Cardiac septum (tissue), 1 donor: ENCODE measurements at regions not wholly inside any gene's neighbourhood (a gene's known extent, or its start where the extent isn't known, plus 50 kb on each side); places are given as distances from the start of the nearest gene placed in this dataset.

ENCODE experiments used
- DNase-seq: peaks from one replicate; pipeline ENCODE4 v3.0.0-alpha.2; 2020; ENCODE audit warnings: low spot score
- intact Hi-C: fragments of 100-400 bp; cut with DNase I; formaldehyde crosslinking; loops from one replicate; pipeline ENCODE4 v1.14.0; 2022
- donor health status: DM: no; HTN: no; CAD: no.

DNA sequence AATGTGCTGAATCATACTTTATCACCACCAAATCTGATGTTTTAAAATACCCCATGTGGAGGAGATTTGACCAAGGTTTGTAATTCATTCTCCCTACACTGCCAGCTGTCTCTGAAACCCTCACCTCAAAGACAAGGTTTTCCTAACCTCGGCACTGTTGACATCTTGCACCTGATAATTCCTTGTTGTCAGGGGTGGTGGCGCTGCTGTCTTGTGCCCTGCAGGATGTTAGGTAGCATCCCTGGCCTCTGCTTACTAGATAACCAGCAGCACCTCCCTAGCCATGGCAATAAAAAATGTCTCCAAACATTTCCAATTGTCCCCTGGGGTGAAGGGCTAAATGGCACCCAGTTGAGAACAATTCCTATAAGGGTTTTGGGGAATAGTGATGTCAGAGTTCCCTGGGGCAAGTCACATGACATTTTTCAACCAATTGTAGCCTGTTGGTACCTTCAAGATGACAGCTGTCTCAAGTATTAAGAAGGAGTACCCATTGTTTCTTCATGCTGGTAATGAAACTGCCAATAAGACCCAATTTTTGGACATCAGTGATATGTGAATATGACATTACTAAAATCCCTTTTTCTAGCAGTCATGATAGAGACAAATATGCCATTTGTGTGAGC is 160.6 kb upstream of the PLCXD3 start:
- intact Hi-C loops, result no loop called here
- DNase-seq, result no peak

DNA sequence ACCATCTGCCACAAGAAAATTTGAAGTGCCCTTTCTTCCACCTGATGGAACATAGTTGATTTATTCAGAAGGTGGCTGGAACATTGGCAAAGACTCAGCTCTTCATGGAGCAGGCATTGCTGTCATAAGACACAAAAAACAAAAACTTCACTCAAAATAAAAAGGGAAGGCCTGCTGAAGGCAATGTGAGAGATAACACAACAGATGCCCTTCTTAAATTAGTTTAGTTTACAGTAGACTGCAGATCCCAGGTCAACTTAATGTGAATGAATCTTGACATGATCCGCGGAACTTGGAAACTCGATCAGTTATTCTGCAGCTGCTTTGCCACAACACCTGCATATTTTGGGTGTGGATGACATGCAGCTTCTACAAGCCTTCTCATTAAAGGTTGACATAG is 159.8 kb upstream of the PLCXD3 start:
- intact Hi-C loops, result no loop called here
- no peak for DNase-seq

DNA sequence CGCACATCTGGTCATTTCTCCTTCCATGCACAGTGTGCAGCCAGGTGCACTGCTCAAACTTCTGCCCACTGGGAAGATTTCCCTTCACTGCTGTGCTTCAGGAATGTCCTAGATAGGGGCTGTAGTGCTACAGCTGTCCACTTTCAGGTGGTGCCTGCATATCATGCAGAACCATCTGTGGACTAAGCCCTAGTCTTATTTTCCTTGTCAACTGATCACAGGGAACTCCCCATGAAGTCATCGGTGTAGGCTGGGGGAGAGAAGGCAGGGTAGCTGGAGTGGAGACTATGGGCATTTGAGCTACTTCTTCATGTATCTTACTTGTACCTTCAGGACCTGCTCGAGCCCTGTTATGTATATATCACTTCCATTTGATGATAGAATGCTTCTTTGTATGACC is 150.9 kb upstream of the PLCXD3 start:
- intact Hi-C loops, result no loop called here
- DNase-seq, result no peak

DNA sequence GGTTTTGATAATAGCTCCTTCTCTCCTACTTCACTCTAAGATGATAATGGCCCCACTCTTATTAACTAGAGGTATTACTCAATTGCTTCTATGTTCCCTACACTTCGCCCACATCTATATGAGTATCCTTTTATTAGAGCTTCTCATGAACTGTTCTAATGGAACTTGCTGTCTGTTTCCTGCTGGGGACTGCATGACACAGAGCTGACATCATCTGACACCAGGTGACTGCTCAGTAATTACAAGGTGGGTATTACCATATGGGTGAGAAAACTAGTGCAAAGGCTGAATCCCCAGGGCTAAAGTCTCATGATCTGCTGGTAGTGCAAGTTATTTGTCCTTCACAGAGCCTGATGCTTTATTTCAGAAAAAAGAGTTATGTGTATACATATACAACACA is 146.2 kb upstream of the PLCXD3 start:
- intact Hi-C loops, result no loop called here
- DNase-seq, result no peak

DNA sequence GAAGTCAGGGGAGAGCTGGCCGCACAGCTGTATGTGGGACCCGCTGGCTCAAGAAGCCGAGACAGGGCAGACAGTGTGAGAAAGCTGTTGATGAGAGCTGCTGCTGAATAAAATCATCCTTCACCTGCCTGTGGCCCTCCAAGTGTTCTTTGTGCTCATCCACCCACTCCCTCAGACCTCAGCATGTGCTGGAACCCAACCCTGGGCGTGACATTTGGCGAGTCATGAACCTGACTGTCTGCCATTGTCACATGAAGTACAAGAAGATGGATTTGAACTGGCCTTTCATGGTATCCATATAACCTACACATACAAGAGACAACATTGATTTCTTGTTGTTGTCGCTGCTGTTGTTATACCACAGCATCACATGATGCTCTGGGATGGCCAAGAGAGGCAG is 139.7 kb upstream of the PLCXD3 start:
- intact Hi-C loops, result no loop called here
- no peak for DNase-seq

DNA sequence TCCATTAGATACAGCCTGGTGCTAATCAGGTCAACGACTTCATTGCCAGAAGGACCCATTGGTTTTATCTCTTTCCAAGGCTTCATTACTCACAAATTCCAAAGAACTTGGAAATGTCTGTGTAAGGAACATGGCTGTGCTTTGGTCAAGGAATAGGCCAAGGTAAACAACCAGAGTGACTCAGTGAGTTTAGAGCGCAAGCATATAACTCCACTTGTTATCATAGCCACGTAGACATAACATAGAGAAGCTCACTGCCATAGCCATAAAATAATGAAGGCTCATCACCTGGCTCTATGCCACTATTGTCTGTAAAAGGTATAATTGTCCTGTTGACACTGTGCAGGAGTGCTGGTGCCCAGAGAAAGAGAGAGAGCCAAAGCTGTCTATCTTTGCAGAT is 139.3 kb upstream of the PLCXD3 start:
- no peak for DNase-seq
- intact Hi-C loops, result no loop called here

DNA sequence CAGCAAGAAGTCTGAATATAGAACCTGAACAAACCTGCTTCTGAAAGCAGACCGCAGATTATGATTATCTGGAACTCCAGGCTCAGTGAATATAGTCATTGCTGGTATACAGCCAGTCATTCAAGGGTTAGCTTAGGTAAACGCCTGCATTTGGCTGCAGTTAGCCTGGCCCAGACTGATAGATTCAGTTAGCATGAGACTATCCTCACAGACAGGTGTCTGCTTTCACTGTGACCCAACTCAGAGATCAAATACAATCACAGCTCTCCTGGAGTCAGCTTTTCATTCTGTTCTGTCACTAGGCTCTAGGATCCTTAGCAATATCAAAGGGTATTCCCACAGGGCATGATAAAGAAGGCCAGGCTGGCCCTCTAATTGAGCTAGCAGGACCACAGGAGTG is 138.6 kb upstream of the PLCXD3 start:
- DNase-seq, result no peak
- intact Hi-C loops, result no loop called here

DNA sequence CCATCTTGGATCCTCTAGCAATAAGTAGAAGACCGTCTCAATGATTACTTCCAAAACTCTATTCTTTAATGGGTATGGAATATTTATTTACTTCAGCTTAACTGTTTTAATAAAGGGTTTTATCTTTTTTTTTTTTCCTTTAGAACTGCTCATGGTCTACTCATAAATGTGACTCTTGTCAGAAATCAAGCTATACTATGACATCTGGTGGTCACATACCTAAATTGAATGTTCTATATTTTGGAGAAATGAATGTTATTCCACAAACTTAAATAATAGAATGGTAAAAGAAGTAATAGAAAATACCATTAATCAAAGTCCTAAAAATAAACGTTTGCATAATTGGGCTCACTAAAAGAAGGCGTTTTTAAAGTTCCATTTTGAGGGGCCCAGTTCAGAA is 131.2 kb upstream of the PLCXD3 start:
- intact Hi-C loops, result loop anchor here (5.0 kb wide), 2 partner anchors 369 to 739 kb away; no protein-coding TSS in a partner anchor

DNA sequence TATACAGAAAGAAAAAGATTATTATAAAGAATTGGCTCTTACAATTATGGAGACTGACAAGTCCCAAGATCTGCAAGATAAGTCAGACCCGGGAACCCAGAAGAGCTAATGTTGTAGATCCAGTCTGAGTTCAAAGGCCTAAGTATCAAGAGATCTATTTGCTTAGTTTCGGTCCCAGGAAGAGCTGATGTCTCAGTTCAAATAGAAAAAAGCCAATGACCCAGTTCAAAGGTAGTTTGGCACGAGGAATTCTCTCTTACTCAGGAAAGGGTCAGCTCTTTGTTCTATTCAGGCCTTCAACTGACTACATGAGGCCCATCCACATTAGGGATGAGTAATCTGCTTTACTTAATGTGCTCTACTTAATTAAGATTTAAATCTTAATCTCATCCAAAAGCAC is 128.3 kb upstream of the PLCXD3 start:
- DNase-seq, result no peak
- intact Hi-C loops, result no loop called here

More for the DNA sequence above, 131.2 kb upstream of the PLCXD3 start:
- DNase-seq, result no peak

DNA sequence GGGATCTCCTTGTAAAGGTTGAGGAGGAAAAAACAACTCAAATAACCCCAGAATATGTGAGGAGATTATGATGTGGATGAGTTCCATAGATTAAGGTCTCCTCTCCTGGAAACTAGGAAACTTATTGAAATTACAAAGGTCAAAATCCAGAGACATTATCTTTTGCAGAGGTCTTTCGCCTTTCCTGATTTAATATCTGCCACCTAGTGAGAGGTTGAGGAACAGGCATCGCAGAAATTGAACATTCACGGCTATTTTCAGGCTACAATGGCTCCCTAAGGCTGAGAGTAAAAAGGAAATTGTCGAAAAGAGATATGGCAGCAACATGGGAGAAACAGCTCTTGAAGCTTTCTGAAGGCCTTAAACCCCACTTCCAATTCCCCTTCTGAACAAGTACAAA is 127.5 kb upstream of the PLCXD3 start:
- no peak for DNase-seq

DNA sequence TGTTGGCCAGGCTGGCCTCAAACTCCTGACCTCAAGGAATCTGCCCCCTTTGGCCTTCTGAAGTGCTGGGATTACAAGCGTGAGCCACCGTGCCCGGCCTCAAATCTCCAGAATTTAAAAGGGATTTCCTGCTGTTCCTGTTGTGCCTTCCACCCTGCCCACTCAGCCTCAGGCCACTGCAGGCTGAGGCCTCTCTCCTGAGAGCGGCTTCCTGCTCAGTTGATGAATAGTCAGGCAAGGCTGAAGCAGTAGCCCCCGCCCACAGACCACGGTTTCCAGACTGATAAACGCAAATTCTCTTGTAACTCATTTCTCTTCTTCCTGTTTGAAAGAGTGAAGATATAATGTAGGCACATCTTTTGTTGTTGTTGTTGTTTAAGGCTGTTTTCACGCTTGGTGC is 127.0 kb upstream of the PLCXD3 start:
- no peak for DNase-seq
- intact Hi-C loops, result no loop called here

More for the DNA sequence above, 127.5 kb upstream of the PLCXD3 start:
- intact Hi-C loops, result no loop called here

DNA sequence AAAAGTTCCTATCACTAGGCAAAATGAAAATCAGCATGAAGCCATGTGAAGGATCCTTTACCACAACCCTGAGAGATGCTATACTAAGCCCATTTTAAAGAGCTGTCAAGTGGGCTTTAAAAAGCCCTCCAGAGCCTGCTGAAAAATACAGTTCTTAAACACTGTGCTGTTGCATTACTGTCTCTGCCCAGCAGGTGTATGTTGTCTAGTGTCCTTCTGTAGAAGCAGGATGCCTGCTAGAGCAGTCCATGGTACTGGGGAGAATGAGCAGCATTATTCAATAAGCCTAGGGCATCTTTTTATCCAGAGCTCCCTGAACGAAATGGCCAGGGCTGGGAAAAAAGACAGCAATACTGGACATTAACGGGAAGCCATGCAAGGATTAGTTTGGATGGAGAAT is 126.2 kb upstream of the PLCXD3 start:
- intact Hi-C loops, result no loop called here
- DNase-seq, result no peak

DNA sequence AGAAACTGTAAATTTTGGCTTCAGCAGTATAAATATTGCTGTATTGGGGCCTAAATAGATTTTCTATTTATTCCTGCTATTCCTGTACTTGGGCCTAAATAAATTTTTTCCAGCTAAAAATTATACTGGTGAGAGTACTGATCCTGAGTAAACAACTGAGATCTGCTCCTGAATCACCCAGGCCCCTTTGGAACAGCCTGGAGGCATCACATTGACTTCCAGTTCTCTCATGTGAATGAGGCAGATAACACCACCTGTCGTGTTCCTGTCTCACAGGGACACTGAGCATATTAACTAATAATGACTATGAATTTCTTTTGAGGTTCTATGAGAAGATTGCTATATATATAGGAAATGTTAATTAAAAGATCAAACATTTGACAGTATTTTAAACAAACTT is 119.5 kb upstream of the PLCXD3 start:
- no peak for DNase-seq
- intact Hi-C loops, result no loop called here

DNA sequence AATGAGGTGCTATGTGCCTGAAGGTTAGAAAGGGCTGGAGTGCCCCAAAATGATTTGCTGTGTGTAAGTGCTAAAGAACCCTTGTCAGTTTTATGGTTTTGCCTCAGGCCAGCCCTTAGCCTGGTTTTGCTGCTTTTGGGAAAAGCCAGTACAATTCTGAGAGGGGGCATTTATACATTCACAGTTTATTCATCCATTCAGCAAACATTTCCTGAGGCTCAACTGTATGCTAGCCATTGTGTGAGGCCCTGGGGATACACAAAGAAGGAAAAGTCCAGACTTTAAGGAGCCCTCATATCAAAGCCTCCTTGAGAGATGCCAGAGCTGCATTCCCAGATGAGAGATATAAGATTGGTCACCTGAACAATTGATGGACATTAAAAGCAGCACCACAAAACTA is 115.2 kb upstream of the PLCXD3 start:
- intact Hi-C loops, result no loop called here
- no peak for DNase-seq

DNA sequence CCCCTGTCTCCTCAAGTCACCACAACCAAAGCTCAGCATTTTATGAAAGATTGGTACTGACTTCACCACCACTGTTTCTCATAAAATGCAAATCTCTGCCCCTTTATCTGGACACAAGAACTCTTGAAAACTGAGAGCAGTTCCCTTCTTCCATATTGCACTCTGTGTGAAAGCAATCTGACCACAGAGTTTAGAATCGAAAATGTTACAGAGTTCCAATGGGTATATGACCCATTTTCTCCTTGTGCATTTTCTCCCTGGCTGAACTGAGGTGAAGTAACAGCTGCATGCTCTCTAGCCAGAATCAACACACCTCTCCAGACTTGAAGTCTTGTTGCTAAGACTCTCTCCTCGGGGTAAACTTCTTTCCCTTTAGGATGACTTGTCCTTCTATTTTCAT is 111.0 kb upstream of the PLCXD3 start:
- intact Hi-C loops, result no loop called here
- DNase-seq, result no peak

DNA sequence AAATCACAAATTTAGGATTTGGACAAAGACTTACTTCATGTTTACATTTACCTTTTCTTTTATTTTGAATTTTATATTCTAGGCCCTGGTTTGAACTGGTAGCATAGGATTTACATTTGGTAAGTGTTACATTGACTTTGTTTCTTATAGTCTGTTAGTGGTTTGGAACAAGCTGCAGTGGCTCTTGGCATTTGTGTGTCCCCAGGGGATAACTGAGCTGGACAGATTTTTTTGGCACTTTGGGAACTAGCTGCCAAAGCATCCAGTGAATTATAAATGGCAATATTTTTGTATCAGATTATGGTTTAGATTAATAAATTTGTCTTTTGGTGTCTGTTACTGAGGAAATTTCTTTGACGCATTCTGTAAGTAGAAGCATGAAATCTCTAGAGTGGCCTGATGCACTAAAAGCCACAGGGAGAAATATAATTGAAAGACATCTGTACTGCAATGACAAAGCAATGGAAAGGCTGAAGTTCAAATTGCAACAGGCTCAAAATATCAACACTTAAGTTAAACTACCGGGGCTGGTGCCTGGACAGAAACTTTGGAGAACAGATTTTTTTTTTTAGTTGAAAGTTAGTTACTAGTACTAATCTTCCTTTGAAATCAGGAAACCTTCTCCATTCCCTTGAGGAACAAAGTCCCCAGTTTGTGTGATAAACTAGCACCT is 107.6 kb upstream of the PLCXD3 start:
- intact Hi-C loops, result no loop called here
- no peak for DNase-seq

DNA sequence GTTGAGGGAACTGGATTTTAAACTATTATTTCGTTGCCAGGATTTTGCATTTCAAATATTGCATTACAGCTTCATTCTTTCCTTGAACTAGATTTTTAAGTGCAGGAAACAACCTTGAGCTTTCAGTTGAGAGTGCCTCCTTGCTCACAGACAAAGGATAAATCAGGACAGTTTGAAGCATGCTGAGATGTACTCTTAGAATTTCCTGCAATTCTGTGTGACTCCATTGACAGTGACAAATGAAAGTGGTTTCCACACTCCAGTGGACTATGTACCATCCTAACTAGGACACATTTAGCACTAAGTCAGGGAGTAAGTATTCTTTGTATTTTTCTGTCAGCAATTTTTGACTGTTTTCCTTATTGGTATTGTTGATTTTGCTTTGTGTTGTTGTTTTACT is 100.0 kb upstream of the PLCXD3 start:
- intact Hi-C loops, result no loop called here
- no peak for DNase-seq

DNA sequence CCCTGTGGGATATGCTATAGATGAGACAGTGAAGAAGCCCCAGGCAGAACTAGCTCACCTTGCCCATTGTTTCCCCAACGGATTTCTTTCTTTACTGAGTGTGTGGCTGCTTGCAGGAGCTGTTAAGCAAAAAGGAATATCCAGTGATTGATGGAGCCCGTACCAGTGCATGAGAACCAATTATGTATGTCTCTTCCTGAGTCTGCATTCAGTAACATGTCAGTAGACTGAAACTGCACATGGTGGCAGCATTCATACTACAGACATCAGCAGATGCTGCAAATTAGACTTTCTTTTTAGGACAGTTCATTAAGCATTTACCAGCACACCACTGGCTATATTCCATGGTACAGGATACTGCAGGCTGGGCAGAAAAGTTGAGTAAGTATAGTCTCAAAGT is 90.3 kb upstream of the PLCXD3 start:
- intact Hi-C loops, result no loop called here
- no peak for DNase-seq

DNA sequence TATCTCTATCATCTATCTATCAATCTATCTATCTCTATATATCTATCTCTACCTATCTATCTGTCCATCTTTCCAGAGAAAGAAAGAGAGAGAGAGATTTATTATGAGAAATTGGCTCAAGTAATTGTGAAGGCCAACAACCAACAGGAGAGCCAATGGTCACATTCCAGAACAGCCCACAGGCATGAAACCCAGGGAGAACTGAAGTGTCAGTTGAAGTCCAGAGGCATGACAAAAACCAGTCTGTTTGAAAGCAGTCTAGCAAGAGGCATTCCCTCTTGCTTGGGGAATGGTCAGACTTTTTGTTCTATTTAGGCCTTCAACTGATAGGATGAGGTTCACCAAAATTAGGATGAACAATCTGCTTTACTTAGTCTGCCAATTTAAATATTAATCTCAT is 87.6 kb upstream of the PLCXD3 start:
- intact Hi-C loops, result no loop called here

DNA sequence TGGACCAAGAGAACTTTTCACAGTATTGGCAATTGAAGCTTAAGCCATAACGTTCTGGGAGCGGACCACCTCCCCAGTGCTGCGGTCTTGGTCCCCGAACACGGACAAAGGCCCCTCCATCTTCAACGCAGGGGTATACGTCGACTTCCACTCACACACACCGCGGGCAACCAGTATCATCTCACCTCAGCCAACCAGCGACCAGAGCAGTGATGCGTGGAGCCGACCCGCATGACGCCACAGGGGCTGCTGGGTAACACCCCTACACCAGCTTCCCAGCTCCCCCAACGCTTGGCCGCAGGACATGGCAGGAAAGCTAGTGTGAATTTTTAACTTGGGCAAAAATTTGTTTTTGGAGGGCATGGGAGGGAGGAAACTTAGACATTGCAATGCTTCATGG is 77.3 kb upstream of the PLCXD3 start:
- intact Hi-C loops, result no loop called here

More for the DNA sequence above, 87.6 kb upstream of the PLCXD3 start:
- no peak for DNase-seq

DNA sequence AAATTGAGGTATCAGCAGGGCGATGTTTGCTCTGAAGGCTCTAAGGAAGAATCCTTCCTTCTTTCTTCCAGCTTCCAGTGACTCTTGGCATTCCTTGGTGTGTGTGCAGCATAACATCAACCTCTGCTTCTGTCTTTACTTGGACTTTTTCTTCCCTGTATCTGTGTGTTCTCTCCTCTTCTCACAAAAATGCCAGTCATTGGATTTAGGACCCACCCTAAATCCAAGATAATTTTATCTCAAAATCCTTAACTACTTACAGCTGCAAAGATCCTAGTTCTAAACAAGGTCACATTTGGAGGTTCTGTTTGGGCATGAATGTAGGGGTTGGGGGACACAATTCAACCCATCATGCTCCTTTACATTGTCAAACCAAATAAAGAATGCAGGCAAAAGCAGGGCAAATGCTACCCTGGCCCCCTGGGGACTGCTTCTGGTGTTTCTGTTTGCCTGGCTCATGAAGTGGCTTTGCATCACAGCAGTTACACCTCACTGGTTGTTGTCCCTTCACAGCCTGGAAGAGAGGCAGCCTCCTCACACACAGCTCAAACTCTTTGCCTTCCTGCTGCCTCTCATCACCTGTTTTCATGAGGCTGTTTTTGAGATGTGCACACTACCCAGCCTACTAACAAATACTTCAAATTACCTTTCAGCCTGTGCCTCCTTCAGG is 64.8 kb upstream of the PLCXD3 start:
- intact Hi-C loops, result no loop called here
- no peak for DNase-seq

More for the DNA sequence above, 77.3 kb upstream of the PLCXD3 start:
- DNase-seq, result no peak
